HCT116 (cell line): ENCODE measurements at regions not wholly inside any gene's neighbourhood (a gene's known extent, or its start where the extent isn't known, plus 50 kb on each side); places are given as distances from the start of the nearest gene placed in this dataset.

Experiments used
- ATAC-seq: fragments of 200-7000 bp; cut with Tn5 transposase; 2 replicates; pipeline ENCODE4 v1.9.1; 2020; ENCODE audit warnings: mild to moderate bottlenecking, moderate library complexity
- BruUV-seq: library from RNA; stranded (reverse); fragments of 400-500 nt; replicated peaks from 2 replicates; lab custom pipeline; 2021; lab: Mats Ljungman, UMichigan
- CTCF ChIA-PET: fragments of 300-600 bp; sonication (Branson Sonifier 250); formaldehyde crosslinking; loops from one replicate; lab custom pipeline; 2021; ENCODE audit warnings: antibody characterized with exemption; lab: Charles Lee
- POLR2A ChIA-PET: fragments of 300-600, 350-600 bp; sonication (Branson Sonifier 250); formaldehyde crosslinking; loops from one replicate; lab custom pipeline; 2021; ENCODE audit warnings: antibody characterized with exemption; lab: Charles Lee
- RAD21 ChIA-PET, 2 experiments: fragments of 300-600 bp; sonication (Branson Sonifier 250); formaldehyde crosslinking; loops; one replicate each; lab custom pipeline; 2023; ENCODE audit warnings: low total read pairs in 2 of 2; ENCODE audit not compliant: uncharacterized antibody in 2 of 2, unreplicated experiment in 2 of 2, low non-redundant PET in 1 of 2; lab: Charles Lee
- DNase-seq: peaks from one replicate; pipeline ENCODE4 v3.0.0-alpha.2; 2010; ENCODE audit warnings: low read depth, low spot score
- H2AFZ ChIP-seq: fragments of 200-600 bp; shearing (Covaris generic), sonication (generic); 2 replicates; pipeline ENCODE4 v1.6.1; 2017; ENCODE audit warnings: low read depth, mixed run types, mixed read lengths, antibody characterized with exemption, low read length; ENCODE audit not compliant: poor library complexity, severe bottlenecking
- H3K27ac ChIP-seq: 2 replicates; pipeline ENCODE4 v1.5.1; 2012; ENCODE audit warnings: low read depth, low read length
- H3K27me3 ChIP-seq: fragments of 200-600 bp; sonication (generic); 2 replicates; pipeline ENCODE4 v1.6.1; 2016; ENCODE audit warnings: mixed run types, low read length, mixed read lengths; ENCODE audit not compliant: insufficient read depth
- H3K36me3 ChIP-seq, 2 experiments: fragments of 200-500 bp in 1 of 2; fragments of 200-600 bp in 1 of 2; sonication (Bioruptor generic) in 1 of 2; sonication (generic) in 1 of 2; 2 replicates each; pipeline versions ENCODE4 v1.5.1 to v1.6.1; 2014 to 2016; ENCODE audit warnings: low read length in 2 of 2, inconsistent platforms in 1 of 2, mixed read lengths in 1 of 2, mixed run types in 1 of 2; ENCODE audit not compliant: insufficient read depth in 2 of 2, control insufficient read depth in 1 of 2
- H3K4me1 ChIP-seq, 2 experiments: fragments of 200-600 bp in 1 of 2; sonication (generic) in 1 of 2; 2 replicates each; pipeline versions ENCODE4 v1.5.1 to v1.6.1; 2012 to 2017; ENCODE audit warnings: low read length in 2 of 2, inconsistent platforms in 1 of 2, mild to moderate bottlenecking in 1 of 2, mixed read lengths in 1 of 2, mixed run types in 1 of 2, moderate library complexity in 1 of 2; ENCODE audit not compliant: insufficient read depth in 2 of 2, control insufficient read depth in 1 of 2
- H3K4me2 ChIP-seq: fragments of 200-600 bp; sonication (generic); 2 replicates; pipeline ENCODE4 v1.6.1; 2017; ENCODE audit warnings: mixed run types, low read length, mixed read lengths
- H3K4me3 ChIP-seq, 2 experiments: fragments of 200-600 bp in 1 of 2; sonication (generic) in 1 of 2; replicated peaks in 1 of 2; 2 replicates each; pipeline ENCODE4 v1.5.1; 2011 to 2016; ENCODE audit warnings: low read length in 2 of 2, control low read depth in 1 of 2, low read depth in 1 of 2, mild to moderate bottlenecking in 1 of 2, mixed read lengths in 1 of 2, mixed run types in 1 of 2
- H3K79me2 ChIP-seq: fragments of 200-600 bp; sonication (generic); 2 replicates; pipeline ENCODE4 v1.6.1; 2017; ENCODE audit warnings: mild to moderate bottlenecking, mixed run types, low read length, moderate library complexity, mixed read lengths; ENCODE audit not compliant: insufficient read depth
- H3K9ac ChIP-seq: fragments of 200-600 bp; sonication (generic); 2 replicates; pipeline ENCODE4 v1.6.1; 2016; ENCODE audit warnings: low read length, mixed read lengths
- H3K9me2 ChIP-seq: fragments of 200-600 bp; sonication (generic), shearing (Covaris generic); 2 replicates; pipeline ENCODE4 v1.6.1; 2017; ENCODE audit warnings: mixed run types, mild to moderate bottlenecking, moderate library complexity; ENCODE audit not compliant: insufficient read depth
- H3K9me3 ChIP-seq, 2 experiments: fragments of 200-500 bp in 1 of 2; fragments of 200-600 bp in 1 of 2; sonication (Bioruptor generic) in 1 of 2; sonication (generic) in 1 of 2; 2 replicates each; pipeline ENCODE4 v1.6.1; 2014 to 2017; ENCODE audit warnings: low read length in 2 of 2, mixed read lengths in 2 of 2, inconsistent platforms in 1 of 2, low read depth in 1 of 2, mild to moderate bottlenecking in 1 of 2, mixed run types in 1 of 2, moderate library complexity in 1 of 2; ENCODE audit not compliant: control insufficient read depth in 1 of 2, insufficient read depth in 1 of 2
- H4K20me1 ChIP-seq: fragments of 200-600 bp; sonication (generic), shearing (Covaris generic); 2 replicates; pipeline ENCODE4 v1.6.1; 2017; ENCODE audit warnings: mixed run types, mild to moderate bottlenecking, moderate library complexity; ENCODE audit not compliant: insufficient read depth
- EGR1 ChIP-seq: IDR thresholded peaks from 2 replicates; pipeline ENCODE4 v1.6.1; 2012; ENCODE audit warnings: low read depth
- ELF1 ChIP-seq: IDR thresholded peaks from 2 replicates; pipeline ENCODE4 v1.6.1; 2012; ENCODE audit warnings: low read depth, borderline replicate concordance
- EZH2phosphoT487 ChIP-seq: fragments of 200-600 bp; IDR thresholded peaks from 2 replicates; pipeline ENCODE4 v1.6.1; 2018; ENCODE audit warnings: antibody characterized with exemption, borderline replicate concordance
- POLR2AphosphoS5 ChIP-seq: IDR thresholded peaks from 2 replicates; pipeline ENCODE4 v1.6.1; 2011; ENCODE audit warnings: mild to moderate bottlenecking, low read depth, low read length, moderate library complexity
- RAD21 ChIP-seq: IDR thresholded peaks from 2 replicates; pipeline ENCODE4 v1.6.1; 2012; ENCODE audit warnings: low read depth, mild to moderate bottlenecking
- SP1 ChIP-seq: IDR thresholded peaks from 2 replicates; pipeline ENCODE4 v1.6.1; 2012; ENCODE audit warnings: low read depth
- intact Hi-C: fragments of 100-400 bp; cut with micrococcal nuclease; formaldehyde crosslinking; loops from 2 replicates; pipeline ENCODE4 v1.10.0; 2022
- TF ChIP-seq, protein P1 (sequence below): IDR thresholded peaks from 2 replicates; pipeline ENCODE4 v1.6.1; 2011; ENCODE audit warnings: mild to moderate bottlenecking, low read length, moderate library complexity; ENCODE audit not compliant: insufficient replicate concordance; ENCODE audit errors: extremely low read depth
- TF ChIP-seq, protein P2 (sequence below): IDR thresholded peaks from 2 replicates; pipeline ENCODE4 v1.6.1; 2012
- TF ChIP-seq, protein P3 (sequence below): IDR thresholded peaks from 2 replicates; pipeline ENCODE4 v1.6.1; 2012; ENCODE audit warnings: low read depth

DNA sequence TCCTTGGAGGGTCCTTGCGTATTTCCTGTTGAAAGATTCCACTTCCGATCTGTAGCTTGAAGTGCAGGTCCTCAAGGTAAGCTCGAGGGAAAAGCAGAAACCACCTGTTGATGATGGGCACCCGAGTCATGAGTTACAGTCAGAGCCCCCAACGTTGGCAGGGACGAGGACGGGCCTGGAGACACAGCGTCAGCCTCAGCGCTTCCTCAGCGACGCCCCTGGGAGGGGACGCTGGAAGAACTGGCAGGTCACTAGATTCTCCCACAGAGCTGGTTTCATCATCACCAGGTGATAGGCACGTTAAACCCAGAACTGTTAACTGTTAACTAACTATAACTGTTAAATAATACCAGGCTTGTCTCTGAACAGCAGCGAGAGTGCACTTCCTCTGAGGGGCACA, 101.8 kb downstream of the TNFAIP2 start:
- no peak overlapping the region for H3K9ac ChIP-seq
- H3K9me3 ChIP-seq: no peaks in the 10 kb centered on the region
- H3K9me2 ChIP-seq: no peaks in the 10 kb centered on the region
- intact Hi-C loops: no loop called here
- CTCF ChIA-PET: no interaction called here
- DNase-seq: no peak
- no peaks in the 10 kb centered on the region for H3K36me3 ChIP-seq
- TF ChIP-seq EGR1 (no peak), RAD21 (no peak), ELF1 (no peak), EZH2phosphoT487 (no peak), SP1 (no peak), POLR2AphosphoS5 (no peak)
- TF ChIP-seq, protein P1, sequence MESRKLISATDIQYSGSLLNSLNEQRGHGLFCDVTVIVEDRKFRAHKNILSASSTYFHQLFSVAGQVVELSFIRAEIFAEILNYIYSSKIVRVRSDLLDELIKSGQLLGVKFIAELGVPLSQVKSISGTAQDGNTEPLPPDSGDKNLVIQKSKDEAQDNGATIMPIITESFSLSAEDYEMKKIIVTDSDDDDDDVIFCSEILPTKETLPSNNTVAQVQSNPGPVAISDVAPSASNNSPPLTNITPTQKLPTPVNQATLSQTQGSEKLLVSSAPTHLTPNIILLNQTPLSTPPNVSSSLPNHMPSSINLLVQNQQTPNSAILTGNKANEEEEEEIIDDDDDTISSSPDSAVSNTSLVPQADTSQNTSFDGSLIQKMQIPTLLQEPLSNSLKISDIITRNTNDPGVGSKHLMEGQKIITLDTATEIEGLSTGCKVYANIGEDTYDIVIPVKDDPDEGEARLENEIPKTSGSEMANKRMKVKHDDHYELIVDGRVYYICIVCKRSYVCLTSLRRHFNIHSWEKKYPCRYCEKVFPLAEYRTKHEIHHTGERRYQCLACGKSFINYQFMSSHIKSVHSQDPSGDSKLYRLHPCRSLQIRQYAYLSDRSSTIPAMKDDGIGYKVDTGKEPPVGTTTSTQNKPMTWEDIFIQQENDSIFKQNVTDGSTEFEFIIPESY: no peak
- TF ChIP-seq, protein P2, sequence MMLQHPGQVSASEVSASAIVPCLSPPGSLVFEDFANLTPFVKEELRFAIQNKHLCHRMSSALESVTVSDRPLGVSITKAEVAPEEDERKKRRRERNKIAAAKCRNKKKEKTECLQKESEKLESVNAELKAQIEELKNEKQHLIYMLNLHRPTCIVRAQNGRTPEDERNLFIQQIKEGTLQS: no peak
- TF ChIP-seq, protein P3, sequence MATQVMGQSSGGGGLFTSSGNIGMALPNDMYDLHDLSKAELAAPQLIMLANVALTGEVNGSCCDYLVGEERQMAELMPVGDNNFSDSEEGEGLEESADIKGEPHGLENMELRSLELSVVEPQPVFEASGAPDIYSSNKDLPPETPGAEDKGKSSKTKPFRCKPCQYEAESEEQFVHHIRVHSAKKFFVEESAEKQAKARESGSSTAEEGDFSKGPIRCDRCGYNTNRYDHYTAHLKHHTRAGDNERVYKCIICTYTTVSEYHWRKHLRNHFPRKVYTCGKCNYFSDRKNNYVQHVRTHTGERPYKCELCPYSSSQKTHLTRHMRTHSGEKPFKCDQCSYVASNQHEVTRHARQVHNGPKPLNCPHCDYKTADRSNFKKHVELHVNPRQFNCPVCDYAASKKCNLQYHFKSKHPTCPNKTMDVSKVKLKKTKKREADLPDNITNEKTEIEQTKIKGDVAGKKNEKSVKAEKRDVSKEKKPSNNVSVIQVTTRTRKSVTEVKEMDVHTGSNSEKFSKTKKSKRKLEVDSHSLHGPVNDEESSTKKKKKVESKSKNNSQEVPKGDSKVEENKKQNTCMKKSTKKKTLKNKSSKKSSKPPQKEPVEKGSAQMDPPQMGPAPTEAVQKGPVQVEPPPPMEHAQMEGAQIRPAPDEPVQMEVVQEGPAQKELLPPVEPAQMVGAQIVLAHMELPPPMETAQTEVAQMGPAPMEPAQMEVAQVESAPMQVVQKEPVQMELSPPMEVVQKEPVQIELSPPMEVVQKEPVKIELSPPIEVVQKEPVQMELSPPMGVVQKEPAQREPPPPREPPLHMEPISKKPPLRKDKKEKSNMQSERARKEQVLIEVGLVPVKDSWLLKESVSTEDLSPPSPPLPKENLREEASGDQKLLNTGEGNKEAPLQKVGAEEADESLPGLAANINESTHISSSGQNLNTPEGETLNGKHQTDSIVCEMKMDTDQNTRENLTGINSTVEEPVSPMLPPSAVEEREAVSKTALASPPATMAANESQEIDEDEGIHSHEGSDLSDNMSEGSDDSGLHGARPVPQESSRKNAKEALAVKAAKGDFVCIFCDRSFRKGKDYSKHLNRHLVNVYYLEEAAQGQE: no peak
- TF ChIP-seq, all 23 proteins: peak for 0
- Histone ChIP-seq H4K20me1 (no peaks in the 10 kb centered on the region), H3K4me1 (no peaks in the 10 kb centered on the region), H3K27ac (no peak overlapping the region), H3K4me3 (no peak overlapping the region), H3K4me2 (no peak overlapping the region), H3K27me3 (no peaks in the 10 kb centered on the region), H2AFZ (no peak overlapping the region), H3K79me2 (no peaks in the 10 kb centered on the region)
- ChIA-PET RAD21 (no interaction called here), POLR2A (no interaction called here)
- no peak for ATAC-seq
- no TSS peak for BruUV-seq
